PC-3 (cell line): ENCODE measurements at regions not wholly inside any gene's neighbourhood (a gene's known extent, or its start where the extent isn't known, plus 50 kb on each side); places are given as distances from the start of the nearest gene placed in this dataset.

Experiments
- EZH2 ChIP-seq: fragments of 300-600 bp; sonication (generic); IDR thresholded peaks from one replicate; pipeline ENCODE4 v1.6.1; 2017; ENCODE audit warnings: antibody characterized with exemption, mild to moderate bottlenecking, low read length; ENCODE audit not compliant: unreplicated experiment
- EZH2phosphoT487 ChIP-seq: fragments of 300-600 bp; sonication (generic); IDR thresholded peaks from 2 replicates; pipeline ENCODE4 v1.6.1; 2018; ENCODE audit warnings: mild to moderate bottlenecking, antibody characterized with exemption, low read length, borderline replicate concordance
- TF ChIP-seq, protein P1 (sequence below): fragments of 300-600 bp; sonication (generic); conservative IDR thresholded peaks from 2 replicates; pipeline ENCODE4 v1.5.1; 2017; ENCODE audit warnings: antibody characterized with exemption, low read depth, mild to moderate bottlenecking, low read length

DNA sequence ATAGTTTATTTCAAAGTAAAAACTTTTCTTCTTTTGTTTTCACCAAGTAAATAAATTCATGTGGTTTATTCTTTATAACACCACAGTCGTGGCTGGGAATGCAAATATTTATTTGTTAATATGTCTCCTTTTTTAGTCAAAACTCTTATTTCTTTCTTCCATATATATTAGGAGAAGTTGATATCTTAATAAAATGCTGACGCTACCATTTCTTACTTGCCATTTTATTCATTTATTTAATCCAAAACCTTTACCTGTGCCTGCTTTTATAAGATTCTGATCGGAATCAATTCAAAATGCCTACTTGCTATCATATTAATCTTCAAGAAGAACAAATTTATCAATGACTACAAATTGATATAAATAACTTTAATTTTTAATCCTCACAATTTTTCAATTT, 362.9 kb upstream of the FSIP2 start:
- TF ChIP-seq, protein P1, sequence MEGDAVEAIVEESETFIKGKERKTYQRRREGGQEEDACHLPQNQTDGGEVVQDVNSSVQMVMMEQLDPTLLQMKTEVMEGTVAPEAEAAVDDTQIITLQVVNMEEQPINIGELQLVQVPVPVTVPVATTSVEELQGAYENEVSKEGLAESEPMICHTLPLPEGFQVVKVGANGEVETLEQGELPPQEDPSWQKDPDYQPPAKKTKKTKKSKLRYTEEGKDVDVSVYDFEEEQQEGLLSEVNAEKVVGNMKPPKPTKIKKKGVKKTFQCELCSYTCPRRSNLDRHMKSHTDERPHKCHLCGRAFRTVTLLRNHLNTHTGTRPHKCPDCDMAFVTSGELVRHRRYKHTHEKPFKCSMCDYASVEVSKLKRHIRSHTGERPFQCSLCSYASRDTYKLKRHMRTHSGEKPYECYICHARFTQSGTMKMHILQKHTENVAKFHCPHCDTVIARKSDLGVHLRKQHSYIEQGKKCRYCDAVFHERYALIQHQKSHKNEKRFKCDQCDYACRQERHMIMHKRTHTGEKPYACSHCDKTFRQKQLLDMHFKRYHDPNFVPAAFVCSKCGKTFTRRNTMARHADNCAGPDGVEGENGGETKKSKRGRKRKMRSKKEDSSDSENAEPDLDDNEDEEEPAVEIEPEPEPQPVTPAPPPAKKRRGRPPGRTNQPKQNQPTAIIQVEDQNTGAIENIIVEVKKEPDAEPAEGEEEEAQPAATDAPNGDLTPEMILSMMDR: no peak
- TF ChIP-seq EZH2phosphoT487 (no peak), EZH2 (no peak)
